Caco-2 (cell line): ENCODE measurements at regions not wholly inside any gene's neighbourhood (a gene's known extent, or its start where the extent isn't known, plus 50 kb on each side); places are given as distances from the start of the nearest gene placed in this dataset.

Experiments used
- BruUV-seq: library from RNA; stranded (reverse); fragments of 400-500 nt; replicated peaks from 2 replicates; lab custom pipeline; 2021; lab: Mats Ljungman, UMichigan
- CTCF ChIA-PET: fragments of 300-600 bp; sonication (Branson Sonifier 250); formaldehyde crosslinking; loops from one replicate; lab custom pipeline; 2022; ENCODE audit warnings: antibody characterized with exemption; lab: Charles Lee
- POLR2A ChIA-PET: fragments of 300-600 bp; sonication (Branson Sonifier 250); formaldehyde crosslinking; loops from one replicate; lab custom pipeline; 2022; ENCODE audit warnings: antibody characterized with exemption; lab: Charles Lee
- DNase-seq, 2 experiments: peaks; one replicate each; pipeline versions ENCODE4 v3.0.0 to v3.0.0-alpha.2; 2020 to 2022
- H3K27me3 ChIP-seq: replicated peaks from 2 replicates; pipeline ENCODE4 v1.6.0; 2011; ENCODE audit warnings: low read length; ENCODE audit not compliant: control insufficient read depth, insufficient read depth
- H3K36me3 ChIP-seq: 2 replicates; pipeline ENCODE4 v1.5.1; 2011; ENCODE audit warnings: low read length; ENCODE audit not compliant: control insufficient read depth, insufficient read depth
- H3K4me1 ChIP-seq: fragments of 250-450 bp; sonication (Bioruptor Pico); 2 replicates; pipeline ENCODE4 v1.5.1; 2020; ENCODE audit warnings: mild to moderate bottlenecking
- H3K4me3 ChIP-seq: 2 replicates; pipeline ENCODE4 v1.5.1; 2011; ENCODE audit warnings: low read depth, mild to moderate bottlenecking, control low read depth, low read length
- H3K9me3 ChIP-seq: fragments of 250-450 bp; sonication (Bioruptor Pico); 2 replicates; pipeline ENCODE4 v1.5.1; 2020; ENCODE audit warnings: mild to moderate bottlenecking, moderate library complexity
- H3K27ac Mint-ChIP-seq: one replicate; pipeline ENCODE4 v1.8.0; 2022; ENCODE audit warnings: mixed read lengths; ENCODE audit not compliant: unreplicated experiment
- H3K27me3 Mint-ChIP-seq: one replicate; pipeline ENCODE4 v1.8.0; 2022; ENCODE audit warnings: mixed read lengths; ENCODE audit not compliant: insufficient read depth, unreplicated experiment
- H3K36me3 Mint-ChIP-seq: one replicate; pipeline ENCODE4 v1.8.0; 2022; ENCODE audit warnings: mild to moderate bottlenecking, mixed read lengths; ENCODE audit not compliant: insufficient read depth, unreplicated experiment
- H3K4me1 Mint-ChIP-seq: one replicate; pipeline ENCODE4 v1.8.0; 2022; ENCODE audit warnings: low read depth, mixed read lengths; ENCODE audit not compliant: unreplicated experiment
- H3K4me3 Mint-ChIP-seq: one replicate; pipeline ENCODE4 v1.8.0; 2022; ENCODE audit warnings: mild to moderate bottlenecking, moderate library complexity, mixed read lengths; ENCODE audit not compliant: unreplicated experiment
- H3K9me3 Mint-ChIP-seq: one replicate; pipeline ENCODE4 v1.8.0; 2022; ENCODE audit warnings: mixed read lengths; ENCODE audit not compliant: unreplicated experiment
- intact Hi-C: fragments of 100-400 bp; cut with micrococcal nuclease; formaldehyde crosslinking; loops from one replicate; pipeline ENCODE4 v1.10.0; 2022; ENCODE audit not compliant: unreplicated experiment
- TF ChIP-seq, protein P1 (sequence below), 2 experiments: fragments of 200-600 bp in 1 of 2; IDR thresholded peaks; 1 replicate in 1 of 2; 2 replicates in 1 of 2; pipeline versions ENCODE4 v1.5.1 to v1.8.0; 2011 to 2022; ENCODE audit warnings: antibody characterized with exemption in 1 of 2, control low read depth in 1 of 2, inconsistent platforms in 1 of 2, low read depth in 1 of 2, low read length in 1 of 2, mild to moderate bottlenecking in 1 of 2, moderate library complexity in 1 of 2; ENCODE audit not compliant: insufficient read depth in 1 of 2, severe bottlenecking in 1 of 2, unreplicated experiment in 1 of 2

DNA sequence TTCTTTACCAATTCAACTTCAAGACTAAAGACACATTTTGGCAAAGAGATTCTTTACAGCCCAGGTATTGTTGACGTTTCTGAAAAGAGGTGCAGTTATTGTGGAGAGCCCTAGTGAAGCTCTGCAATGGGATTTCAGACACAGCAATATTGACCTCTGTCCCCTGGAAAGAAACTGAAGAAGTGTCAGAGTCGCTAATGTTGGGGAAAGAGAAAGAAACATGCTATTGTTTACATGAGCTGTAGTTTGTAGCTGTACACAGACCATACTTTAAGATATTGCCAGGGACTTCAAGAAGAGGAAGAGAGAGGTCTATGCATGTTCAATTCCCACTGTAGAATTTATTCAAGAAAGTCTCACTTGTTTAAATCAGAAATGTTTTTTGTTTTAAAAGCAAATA is 497.3 kb upstream of the BOD1L1 start:
- POLR2A ChIA-PET = no interaction called here
- intact Hi-C loops = no loop called here
- Histone ChIP-seq H3K36me3 (no peaks in the 10 kb centered on the region), H3K4me1 (no peaks in the 10 kb centered on the region), H3K27me3 (no peaks in the 10 kb centered on the region), H3K4me3 (no peak overlapping the region), H3K9me3 (no peaks in the 10 kb centered on the region)
- BruUV-seq = no TSS peak
- CTCF ChIA-PET = no interaction called here
- Mint-ChIP-seq H3K4me1 (no peaks in the 10 kb centered on the region), H3K9me3 (no peaks in the 10 kb centered on the region), H3K27me3 (peaks cover 3% of the 10 kb centered on the region), H3K27ac (no peak overlapping the region), H3K4me3 (no peak overlapping the region), H3K36me3 (no peaks in the 10 kb centered on the region)
- no peak for DNase-seq
- TF ChIP-seq, protein P1, sequence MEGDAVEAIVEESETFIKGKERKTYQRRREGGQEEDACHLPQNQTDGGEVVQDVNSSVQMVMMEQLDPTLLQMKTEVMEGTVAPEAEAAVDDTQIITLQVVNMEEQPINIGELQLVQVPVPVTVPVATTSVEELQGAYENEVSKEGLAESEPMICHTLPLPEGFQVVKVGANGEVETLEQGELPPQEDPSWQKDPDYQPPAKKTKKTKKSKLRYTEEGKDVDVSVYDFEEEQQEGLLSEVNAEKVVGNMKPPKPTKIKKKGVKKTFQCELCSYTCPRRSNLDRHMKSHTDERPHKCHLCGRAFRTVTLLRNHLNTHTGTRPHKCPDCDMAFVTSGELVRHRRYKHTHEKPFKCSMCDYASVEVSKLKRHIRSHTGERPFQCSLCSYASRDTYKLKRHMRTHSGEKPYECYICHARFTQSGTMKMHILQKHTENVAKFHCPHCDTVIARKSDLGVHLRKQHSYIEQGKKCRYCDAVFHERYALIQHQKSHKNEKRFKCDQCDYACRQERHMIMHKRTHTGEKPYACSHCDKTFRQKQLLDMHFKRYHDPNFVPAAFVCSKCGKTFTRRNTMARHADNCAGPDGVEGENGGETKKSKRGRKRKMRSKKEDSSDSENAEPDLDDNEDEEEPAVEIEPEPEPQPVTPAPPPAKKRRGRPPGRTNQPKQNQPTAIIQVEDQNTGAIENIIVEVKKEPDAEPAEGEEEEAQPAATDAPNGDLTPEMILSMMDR (IDR thresholded peaks at IDR 0.05; ENCODE audit: insufficient read depth in 1 of 2, low read depth in 1 of 2, low read length in 1 of 2, severe bottlenecking in 1 of 2, unreplicated experiment in 1 of 2) = no peak

DNA sequence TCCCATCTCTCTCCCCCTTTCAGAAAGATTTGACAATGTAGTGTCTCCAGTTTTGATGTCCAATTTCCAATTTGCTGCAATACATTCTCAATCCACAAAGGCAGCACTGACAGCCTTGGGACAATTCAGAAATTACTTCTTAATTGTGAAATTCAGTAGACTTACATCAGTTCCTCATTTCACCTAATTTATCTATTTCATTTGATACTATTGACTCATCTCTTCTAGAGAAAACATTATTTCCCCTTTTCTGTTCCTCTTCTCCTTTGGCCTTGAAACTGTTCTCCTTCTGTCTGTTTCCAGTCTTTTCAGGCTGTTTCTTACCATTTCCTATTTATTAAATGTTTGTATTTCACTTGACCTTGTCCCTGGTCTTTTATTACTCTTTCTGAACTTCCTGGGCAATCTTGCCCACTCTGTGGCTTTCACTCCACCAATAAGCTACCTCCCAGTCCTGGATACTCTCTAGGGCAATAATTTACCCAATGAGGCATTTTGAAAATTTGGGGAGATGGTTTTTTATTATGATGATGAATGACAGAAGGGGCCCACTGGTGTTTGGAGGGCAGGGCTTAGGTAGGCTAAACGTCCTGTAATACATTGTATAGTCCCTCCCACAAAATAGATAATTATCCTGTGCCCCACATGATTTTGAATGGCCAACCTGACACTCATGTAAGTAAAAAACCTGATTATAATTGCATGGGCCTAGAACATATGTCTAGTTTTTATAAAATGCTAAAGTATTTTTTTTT is 498.0 kb upstream of the BOD1L1 start:
- CTCF ChIA-PET = no interaction called here
- H3K9me3 ChIP-seq = no peaks in the 10 kb centered on the region
- Mint-ChIP-seq H3K4me1 (no peaks in the 10 kb centered on the region), H3K36me3 (no peaks in the 10 kb centered on the region), H3K27ac (no peak overlapping the region), H3K4me3 (no peak overlapping the region), H3K27me3 (peaks cover 3% of the 10 kb centered on the region), H3K9me3 (no peaks in the 10 kb centered on the region)
- no peak overlapping the region for H3K4me3 ChIP-seq
- POLR2A ChIA-PET = no interaction called here
- H3K27me3 ChIP-seq = no peaks in the 10 kb centered on the region
- no TSS peak for BruUV-seq
- no peaks in the 10 kb centered on the region for H3K4me1 ChIP-seq
- H3K36me3 ChIP-seq = no peaks in the 10 kb centered on the region
- intact Hi-C loops = no loop called here
- TF ChIP-seq, protein P1 (IDR thresholded peaks at IDR 0.05; ENCODE audit: insufficient read depth in 1 of 2, low read depth in 1 of 2, low read length in 1 of 2, severe bottlenecking in 1 of 2, unreplicated experiment in 1 of 2) = no peak
- DNase-seq = no peak

DNA sequence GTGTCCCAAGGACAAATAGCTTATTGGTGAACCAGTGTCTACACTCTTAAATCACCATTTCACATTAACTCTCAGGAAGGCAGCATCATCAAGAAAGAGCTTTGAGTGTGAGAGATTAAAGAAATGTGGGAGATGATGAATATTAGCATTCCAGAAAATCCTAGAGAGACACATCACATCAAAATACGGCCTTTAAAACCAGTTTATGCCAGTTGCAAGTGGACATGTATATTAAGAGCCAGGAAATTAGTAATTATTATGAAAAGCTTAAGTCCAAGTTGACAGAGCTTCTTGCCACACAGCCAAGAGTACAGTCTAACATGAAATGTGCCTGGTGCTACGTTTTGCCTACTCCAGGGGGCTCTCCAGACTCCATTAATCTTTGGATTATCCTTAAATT is 503.0 kb upstream of the BOD1L1 start:
- Histone ChIP-seq H3K4me3 (no peak overlapping the region), H3K4me1 (no peaks in the 10 kb centered on the region), H3K9me3 (no peaks in the 10 kb centered on the region), H3K27me3 (no peaks in the 10 kb centered on the region), H3K36me3 (no peaks in the 10 kb centered on the region)
- CTCF ChIA-PET = no interaction called here
- TF ChIP-seq, protein P1 (IDR thresholded peaks at IDR 0.05; ENCODE audit: insufficient read depth in 1 of 2, low read depth in 1 of 2, low read length in 1 of 2, severe bottlenecking in 1 of 2, unreplicated experiment in 1 of 2) = no peak
- POLR2A ChIA-PET = interaction anchor here (0.6 kb wide), 1 partner anchor 100 kb away, joined by 3 read pairs; no protein-coding TSS in a partner anchor
- no TSS peak for BruUV-seq
- H3K4me3 Mint-ChIP-seq = no peak overlapping the region
- DNase-seq = no peak
- no peaks in the 10 kb centered on the region for H3K4me1 Mint-ChIP-seq
- H3K27me3 Mint-ChIP-seq = no peaks in the 10 kb centered on the region
- H3K27ac Mint-ChIP-seq = no peak overlapping the region
- intact Hi-C loops = loop anchor here (5.0 kb wide), 1 partner anchor 122 kb away; no protein-coding TSS in a partner anchor
- no peaks in the 10 kb centered on the region for H3K36me3 Mint-ChIP-seq
- no peaks in the 10 kb centered on the region for H3K9me3 Mint-ChIP-seq
